HG02623 (cell line): ENCODE measurements at regions not wholly inside any gene's neighbourhood (a gene's known extent, or its start where the extent isn't known, plus 50 kb on each side); places are given as distances from the start of the nearest gene placed in this dataset.
"Not testable (repeated sequence)": the region's sequence is repeated elsewhere in the genome, so short reads cannot be mapped to it uniquely, and the experiment has no call there.

Experiments
- ATAC-seq: cut with Tn5 transposase; IDR thresholded peaks from one replicate; pipeline ENCODE4 v1.9.1; 2021; ENCODE audit warnings: moderate library complexity; ENCODE audit not compliant: unreplicated experiment

DNA sequence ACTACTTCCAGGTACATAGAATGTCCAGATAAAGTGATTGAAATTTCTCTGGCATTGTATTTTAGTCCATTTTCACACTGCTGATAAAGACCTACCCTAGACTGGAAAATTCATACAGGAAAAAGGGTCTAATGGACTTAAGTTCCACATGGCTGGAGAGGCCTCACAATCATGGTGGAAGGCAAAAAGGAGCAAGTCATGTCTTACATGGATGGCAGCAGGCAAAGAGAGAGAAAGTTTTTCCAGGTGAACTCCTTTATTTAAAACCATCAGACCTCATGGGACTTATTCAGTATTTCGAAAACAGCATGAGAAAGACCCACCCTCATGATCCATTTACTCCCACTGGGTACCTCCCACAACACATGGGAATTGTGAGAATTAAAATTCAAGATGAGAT is 1359.7 kb upstream of the RAG2 start:
- no peak for ATAC-seq

DNA sequence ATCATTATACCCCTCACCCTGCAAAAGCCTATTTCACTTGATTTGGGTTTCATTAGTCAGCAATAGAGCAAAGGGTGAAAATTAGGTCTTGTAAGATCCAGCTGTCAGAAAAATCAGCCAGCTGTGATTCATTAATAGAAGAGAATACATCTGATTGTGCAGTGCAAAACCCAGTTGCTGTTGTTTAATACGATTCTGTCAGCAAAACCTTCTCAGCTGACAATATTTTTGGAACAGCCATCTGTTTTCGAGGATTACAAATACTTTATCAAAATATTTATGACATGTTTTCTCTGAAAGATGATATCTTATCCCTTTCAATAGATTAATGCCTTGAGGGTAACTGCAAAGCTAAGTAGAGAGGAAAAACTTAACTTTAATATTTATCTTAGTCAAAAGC is 1354.0 kb upstream of the RAG2 start:
- ATAC-seq = no peak

- no peak for ATAC-seq
These were observed 1350.2 kb upstream of the RAG2 start for GRCh38 chr11:37948258-37948657.

GRCh38 chr11:37947821-37948220 is 1349.8 kb upstream of the RAG2 start:
- no peak for ATAC-seq

DNA sequence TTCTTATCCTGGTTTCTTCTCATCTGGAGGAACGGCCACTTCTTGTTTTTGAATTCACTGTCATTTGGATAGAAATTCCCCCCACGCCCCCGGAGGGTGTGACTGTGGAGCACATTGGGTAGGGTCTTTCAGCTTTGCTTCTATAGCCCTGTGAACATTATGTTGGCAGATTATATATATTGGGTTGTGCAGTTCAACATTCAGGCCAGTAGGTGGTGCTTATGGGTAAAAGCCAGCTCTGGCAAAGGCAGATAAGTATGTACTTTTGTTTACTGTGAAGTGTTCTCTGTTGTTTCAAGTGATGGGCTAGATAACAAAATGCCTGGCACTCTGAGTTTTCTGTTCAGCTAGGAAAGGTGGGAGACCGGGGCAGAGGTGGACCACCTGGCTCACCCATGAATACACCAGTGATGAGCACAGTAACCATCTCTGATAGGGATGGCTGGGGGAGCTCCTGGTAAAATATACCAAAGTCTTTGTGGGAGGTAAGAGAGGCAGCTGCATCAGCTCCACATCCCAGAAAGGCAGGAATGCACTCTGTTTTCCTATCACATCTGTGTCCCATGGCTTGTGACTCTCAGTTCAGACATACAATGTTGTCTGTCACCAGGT is 1348.2 kb upstream of the RAG2 start:
- ATAC-seq = peak; percentile 87

DNA sequence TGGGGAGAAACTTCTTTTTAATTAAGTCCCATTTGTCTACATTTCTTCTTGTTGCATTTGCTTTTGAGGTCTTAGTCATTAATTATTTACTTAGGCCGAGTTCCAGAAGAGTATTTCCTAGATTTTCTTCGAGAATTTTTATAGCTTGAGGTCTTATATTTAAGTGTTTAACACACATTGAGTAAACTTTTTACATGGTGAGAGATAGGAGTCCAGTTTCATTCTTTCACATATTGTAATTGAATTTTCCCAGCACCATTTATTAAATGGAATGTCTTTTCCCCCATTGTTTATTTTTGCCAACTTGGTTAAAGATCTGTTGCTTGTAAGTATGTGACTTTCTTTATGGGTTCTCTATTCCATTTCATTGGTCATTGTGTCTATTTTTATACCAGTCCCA is 1344.0 kb upstream of the RAG2 start:
- no peak for ATAC-seq

GRCh38 chr11:37929100-37929653 is 1331.1 kb upstream of the RAG2 start:
- ATAC-seq = no peak

GRCh38 chr11:37926772-37927171 is 1328.7 kb upstream of the RAG2 start:
- ATAC-seq = no peak

DNA sequence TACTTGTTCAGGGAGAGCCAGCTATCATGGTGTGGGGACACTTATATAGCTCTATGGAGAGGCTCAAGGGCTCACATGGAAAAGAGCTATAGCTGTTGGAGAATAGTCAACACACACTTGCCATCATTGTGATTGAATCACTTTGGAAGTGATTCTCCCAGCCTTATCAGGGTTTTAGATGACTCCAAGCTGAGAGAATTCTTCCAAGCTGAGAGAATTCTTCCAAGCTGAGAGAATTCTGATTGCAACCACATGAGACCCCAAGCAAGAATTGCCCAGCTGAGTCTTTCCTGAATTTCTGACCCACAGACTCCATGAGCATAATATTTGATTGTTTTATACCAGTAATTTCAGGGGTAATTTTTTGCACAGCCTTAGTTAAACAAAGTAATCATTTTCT is 1318.3 kb upstream of the RAG2 start:
- no peak for ATAC-seq

GRCh38 chr11:37914859-37915258 is 1316.8 kb upstream of the RAG2 start:
- ATAC-seq = no peak

DNA sequence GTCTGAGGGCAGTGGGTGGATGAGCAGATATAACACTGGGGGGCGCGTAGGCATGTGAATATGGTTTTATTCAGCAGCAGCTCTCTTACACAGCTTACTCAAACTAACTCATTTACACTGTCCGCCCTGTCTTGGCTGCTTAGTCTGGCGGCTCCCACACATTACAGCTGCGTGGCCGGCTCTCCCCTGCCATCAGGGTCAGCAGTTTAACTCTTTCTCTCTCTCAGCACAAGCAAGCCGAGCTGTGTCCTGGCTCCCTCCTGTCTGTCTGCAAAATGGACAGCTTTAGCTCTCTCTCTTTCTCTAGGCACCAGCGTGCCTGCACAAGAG is 1310.1 kb upstream of the RAG2 start:
- ATAC-seq = no peak

DNA sequence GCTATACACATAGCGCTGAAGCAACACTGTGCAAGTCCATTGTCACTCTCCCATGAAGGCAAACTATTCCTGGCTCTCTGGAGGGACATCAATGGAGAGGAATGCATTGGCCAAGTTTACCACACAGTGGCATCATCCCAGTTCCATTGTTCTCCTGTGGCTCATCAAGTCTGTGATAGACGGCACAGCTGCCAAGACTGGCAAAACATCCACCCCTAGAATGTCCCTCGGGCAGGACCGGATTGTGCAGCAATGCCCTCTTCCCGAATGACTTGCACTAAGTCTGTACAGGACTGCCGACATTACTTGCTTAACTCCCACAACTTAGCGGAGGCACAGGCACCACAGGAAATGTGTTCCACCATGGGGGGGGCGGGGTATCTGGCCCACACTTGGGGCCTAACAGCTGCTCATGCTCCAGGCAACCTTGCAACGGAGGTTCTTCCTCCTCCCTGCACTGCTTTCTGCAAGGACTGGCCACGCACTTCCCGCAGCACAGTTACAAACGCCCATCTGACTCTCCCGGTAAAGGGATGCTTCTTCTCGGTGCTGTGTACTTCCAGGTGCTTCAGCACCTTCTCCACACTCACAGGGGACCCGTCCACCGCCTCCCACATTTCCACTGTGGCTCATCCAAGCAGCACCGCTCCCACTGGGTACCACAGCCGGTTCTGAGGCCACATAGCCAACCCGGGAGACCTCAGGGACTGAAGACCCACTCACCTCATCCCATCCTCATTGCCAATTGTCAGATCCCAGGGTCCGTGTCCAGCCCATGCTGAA is 1309.6 kb upstream of the RAG2 start:
- no peak for ATAC-seq

GRCh38 chr11:37905707-37906417 is 1307.8 kb upstream of the RAG2 start:
- ATAC-seq = no peak

DNA sequence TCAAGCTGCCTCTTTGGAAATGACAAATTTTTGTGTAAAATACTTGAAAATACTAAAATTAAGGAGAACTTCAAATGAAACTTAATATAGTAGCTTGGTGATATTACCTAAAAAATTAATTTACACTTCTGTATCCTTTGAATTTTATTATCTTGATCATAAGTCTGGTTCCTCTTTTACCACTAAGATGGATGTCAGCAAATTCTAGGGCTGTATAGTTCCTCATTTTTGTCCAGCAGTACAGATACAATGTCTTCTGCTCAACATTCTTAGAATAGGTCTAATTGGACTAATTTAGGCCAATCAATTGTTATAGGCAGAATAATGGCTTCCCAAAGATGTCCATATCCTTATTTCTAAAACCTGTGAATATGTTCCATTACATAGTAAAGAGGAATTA is 1298.0 kb upstream of the RAG2 start:
- no peak for ATAC-seq

DNA sequence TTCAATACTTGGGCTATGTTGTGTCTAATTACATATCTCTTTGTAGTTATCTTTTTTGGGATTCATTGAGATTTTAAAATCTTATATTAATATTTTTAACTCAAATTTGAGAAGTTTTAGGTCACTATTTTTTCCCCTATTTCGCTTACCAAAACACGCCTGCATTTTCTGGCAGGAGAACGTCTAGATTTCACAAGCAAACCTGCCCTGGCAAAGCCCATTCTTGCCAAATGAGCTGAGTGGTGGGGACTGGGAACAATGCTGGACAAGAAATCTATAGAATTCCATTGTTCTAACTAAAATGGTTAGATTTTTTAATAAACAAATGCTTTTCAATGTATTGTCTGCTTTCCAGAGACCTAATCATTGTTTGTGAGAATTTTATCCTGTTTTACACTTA is 1283.7 kb upstream of the RAG2 start:
- ATAC-seq = no peak

DNA sequence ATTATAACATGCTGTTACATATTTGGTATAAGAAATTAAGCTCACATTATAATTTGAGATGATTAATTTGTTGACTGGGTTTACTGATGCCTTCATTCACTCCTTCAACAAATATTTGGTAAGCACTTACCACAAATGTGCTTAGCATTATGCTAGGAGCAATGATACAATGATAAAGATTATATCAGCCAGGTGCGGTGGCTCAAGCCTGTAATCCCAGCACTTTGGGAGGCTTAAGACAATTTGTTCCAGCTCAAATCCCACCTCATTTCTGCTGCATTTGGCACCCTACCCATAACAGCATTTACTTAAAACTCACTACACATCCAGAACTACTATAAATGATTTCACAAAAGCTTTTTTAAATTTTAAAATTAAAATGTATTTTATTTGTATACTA is 1263.6 kb upstream of the RAG2 start:
- ATAC-seq = no peak

GRCh38 chr11:37858806-37859537 is 1260.9 kb upstream of the RAG2 start:
- ATAC-seq = not testable (repeated sequence)

DNA sequence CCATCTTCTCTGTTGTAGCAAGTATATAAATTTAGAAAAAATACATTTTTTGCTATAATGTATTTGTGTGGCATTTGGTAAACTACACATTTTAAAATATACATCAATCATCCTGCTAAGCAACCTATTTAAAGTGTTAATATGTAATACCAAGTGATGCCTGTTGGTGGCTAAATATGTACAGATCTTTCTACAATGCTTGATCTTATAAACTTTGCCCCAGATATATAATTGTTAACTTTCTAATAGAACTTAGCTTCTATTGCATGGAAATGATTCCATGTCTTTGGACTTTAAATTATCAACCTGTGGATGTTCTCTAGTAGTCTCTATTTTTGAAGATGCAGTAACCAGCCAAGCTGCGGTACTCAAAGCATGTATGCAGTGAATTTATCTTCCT is 1260.4 kb upstream of the RAG2 start:
- ATAC-seq = no peak

DNA sequence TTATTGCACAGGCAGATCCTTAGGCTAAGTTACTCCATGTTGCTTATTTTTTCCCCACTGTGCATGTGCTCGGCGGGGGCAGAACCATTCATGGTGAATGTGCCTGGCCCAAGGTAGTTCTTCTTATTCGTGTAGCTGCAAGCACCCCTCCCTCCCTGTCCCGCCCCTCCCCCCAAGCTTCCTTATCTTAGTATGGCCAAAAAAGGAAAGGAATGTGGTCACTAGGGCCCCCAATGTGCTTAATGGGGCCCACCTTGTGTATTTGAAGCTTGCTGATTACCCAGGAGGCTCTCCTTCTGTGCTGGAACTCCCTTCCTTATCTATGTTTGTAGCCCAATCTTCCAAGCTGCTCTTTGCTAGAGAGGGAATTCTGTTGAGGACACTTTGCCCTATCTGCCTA is 1259.7 kb upstream of the RAG2 start:
- ATAC-seq = no peak

- ATAC-seq = no peak
These were observed 1251.7 kb upstream of the RAG2 start for GRCh38 chr11:37849706-37850105.

GRCh38 chr11:37843603-37844002 is 1245.6 kb upstream of the RAG2 start:
- ATAC-seq = no peak
